Fibroblast of skin of abdomen (primary cell): ENCODE measurements at regions not wholly inside any gene's neighbourhood (a gene's known extent, or its start where the extent isn't known, plus 50 kb on each side); places are given as distances from the start of the nearest gene placed in this dataset.
A peak's percentile ranks its signal among the peaks of the same experiment; 100 is the strongest.
"Not testable (repeated sequence)": the region's sequence is repeated elsewhere in the genome, so short reads cannot be mapped to it uniquely, and the experiment has no call there.

Source experiments
- DNase-seq: peaks from one replicate; pipeline ENCODE4 v3.0.0-alpha.2; 2013

DNA sequence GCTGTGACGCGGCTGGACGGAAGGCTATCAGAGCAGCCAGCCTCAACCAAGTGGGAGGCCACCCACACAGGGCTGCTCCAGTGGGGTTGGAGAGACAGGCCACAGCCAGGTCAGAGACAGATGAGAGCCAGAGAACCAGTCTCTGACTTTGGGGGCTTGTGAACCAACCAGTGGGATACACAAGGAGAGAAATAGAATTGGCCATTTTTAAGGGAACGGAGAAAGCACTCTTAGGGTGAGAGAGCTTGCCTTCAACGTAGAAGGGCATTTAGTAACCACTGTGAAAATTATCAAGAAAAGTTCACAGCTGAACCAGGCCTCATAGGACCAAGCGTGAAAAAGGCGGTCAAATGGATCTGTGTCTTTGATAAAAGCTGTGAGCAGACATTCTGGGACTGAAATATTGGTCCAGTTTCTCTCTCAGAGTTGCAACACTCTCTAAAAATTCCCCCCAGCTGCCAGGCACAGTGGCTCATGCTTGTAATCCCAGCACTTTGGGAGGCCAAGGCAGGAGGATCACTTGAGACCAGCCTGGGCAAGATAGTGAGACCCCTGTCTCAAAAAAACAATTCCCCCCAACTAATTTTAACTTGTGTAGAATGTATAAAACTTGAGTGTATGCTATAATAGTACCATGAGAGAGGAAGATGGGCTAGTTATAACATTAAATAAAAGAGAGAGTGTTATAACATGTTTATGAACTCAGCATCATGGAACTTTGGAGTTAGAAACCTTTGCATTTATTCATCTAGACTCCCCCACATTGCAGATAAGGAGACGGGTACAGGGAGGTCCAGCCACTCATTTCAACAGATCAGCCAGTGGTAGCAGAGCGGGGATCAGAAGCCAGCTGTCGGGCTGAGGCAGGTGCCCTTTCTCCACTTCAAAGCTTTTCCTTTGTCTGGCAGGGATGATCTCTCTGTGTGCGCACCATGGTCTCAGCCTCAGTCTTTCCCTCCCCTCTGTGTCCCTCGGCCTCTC, 132.2 kb downstream of the NPIPB11 start:
- DNase-seq, result not testable (repeated sequence)

GRCh38 chr16:29273298-29274054, 133.0 kb downstream of the NPIPB11 start:
- DNase-seq, result peak; percentile 33

DNA sequence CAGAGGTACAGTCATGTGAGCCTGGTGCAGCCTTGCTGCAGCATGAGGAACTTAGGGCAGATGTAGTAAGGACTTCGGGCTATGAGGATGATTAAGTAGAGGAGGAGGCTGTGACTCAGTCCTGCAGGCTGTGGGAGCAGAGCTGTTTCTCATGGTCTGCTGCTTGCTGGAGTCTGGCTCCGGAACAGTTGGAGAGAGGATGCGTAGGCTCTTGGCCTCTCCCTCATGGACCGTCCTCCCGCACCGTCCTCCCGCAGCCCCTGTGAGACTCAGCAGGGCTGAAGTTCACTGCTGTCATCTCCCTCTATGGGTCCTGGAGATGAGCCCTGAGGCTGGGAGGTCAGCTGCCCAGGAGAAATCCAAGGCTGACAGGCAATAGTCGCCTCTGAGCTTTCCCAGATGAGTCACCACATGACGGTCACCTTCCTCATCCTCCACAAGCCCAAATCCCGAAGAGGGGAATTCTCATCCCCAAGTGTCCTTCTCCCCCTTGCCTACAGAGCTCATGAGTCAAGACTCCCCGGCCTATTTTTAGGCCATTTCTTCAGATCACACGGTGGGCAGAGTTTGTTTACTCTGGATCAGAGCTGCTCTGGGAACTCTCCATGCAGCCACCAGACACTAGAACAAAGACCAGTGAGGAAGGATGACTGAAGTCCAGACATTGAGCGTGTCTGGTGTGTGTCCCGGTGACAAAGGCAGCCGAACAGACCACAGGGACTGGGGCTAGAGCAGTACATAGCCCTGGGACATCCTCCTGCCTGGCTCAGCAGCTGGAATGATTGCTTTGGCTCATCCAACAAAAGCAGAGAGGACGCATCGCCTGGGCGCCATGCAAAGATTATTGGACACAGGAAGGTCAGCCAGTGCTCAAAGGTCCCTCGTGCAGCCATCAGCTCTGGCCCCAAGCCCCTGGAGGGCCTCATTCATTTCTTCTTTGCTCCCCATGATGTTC, 134.5 kb downstream of the NPIPB11 start:
- DNase-seq, result peak; percentile 73

- not testable (repeated sequence) for DNase-seq
Measured at GRCh38 chr16:29270923-29271322, 135.6 kb downstream of the NPIPB11 start.

DNA sequence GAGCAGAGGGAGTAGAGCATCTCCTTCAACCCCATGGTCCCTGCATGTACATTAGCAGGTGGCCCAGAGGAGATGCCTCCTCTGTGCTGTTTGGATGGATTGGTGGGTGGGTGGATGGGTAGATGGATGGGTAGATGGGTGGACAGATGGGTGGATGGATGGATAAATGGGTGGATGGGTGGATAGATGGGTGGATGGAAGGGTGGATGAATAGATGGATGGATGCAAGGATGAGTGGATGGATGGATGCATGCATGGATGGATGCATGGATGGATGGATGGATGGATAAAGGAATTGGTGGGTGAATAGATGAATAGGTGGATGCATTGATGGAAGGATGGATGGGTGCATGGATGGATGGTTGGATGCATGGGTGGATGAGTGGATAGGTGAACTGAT, 136.5 kb downstream of the NPIPB11 start:
- not testable (repeated sequence) for DNase-seq

GRCh38 chr16:29269192-29269811, 137.2 kb downstream of the NPIPB11 start:
- peak; percentile 90 for DNase-seq

- DNase-seq, result peak; percentile 33
Measured at GRCh38 chr16:29268785-29269191, 137.7 kb downstream of the NPIPB11 start.

- not testable (repeated sequence) for DNase-seq
Measured at GRCh38 chr16:29268348-29268747, 138.2 kb downstream of the NPIPB11 start.

GRCh38 chr16:29267891-29268290, 138.6 kb downstream of the NPIPB11 start:
- DNase-seq, result not testable (repeated sequence)

DNA sequence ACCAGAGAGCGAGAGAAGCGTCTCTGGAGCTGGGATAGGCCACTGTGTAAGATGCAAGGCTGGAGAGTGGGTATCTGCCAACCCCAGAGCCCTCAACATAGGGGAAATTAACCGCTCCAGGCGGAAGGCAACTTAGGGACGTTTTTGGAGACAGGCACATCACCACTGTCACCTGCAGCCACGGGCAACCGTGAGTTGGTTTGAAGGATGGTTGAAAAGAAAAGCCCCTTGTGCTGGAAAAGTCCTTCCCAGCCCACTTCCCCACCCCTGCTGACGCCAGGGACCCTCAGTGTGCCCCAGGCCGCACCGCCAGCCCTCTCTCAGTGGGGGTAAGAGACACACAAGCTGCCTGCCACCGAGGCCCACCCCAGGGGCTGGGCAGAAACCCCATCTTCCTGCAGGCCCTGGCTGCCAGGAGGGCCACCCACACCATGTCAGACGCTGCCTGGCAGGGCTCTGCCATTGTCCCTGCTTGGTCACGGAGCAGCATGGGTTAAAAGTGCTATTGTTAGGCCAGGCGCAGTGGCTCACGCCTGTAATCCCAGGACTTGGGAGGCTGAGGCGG, 139.4 kb downstream of the NPIPB11 start:
- DNase-seq, result not testable (repeated sequence)

GRCh38 chr16:29266612-29267011, 139.9 kb downstream of the NPIPB11 start:
- DNase-seq, result peak; percentile 67

GRCh38 chr16:29265255-29265853, 141.2 kb downstream of the NPIPB11 start:
- DNase-seq, result peak; percentile 96

DNA sequence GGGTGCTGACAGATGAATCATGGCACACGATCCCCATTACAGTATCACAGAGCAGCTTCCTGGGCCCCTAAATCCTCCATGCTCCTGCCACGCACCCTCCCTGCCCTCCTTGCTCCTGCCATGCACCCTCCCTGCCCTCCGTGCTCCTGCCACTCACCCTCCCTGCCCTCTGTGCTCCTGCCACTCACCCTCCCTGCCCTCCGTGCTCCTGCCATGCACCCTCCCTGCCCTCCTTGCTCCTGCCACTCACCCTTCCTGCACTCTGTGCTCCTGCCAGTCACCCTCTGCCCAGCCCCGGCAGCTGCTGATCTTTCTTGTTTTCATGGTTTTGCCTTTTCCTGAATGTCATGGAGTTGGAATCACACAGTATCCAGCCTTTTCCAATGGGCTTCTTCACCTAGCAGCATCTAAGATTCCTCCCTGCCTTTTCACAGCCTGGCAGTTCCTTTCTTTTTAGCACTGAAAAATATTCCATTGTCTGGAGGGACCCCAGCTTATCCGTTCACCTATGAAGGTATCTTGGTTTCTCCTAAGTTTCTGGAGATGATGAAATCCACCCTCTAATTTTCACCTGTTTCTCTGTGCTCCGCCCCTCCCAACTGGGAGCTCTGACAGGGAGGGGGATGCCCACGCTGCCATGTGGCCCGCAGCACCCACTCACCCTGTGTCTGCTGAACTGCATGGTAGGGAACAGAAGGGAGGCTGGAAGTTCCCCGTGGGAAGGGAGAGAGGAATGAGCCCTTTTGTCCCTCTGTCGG, 142.3 kb downstream of the NPIPB11 start:
- DNase-seq, result not testable (repeated sequence)

- DNase-seq, result not testable (repeated sequence)
Measured at GRCh38 chr16:29262725-29263124, 143.8 kb downstream of the NPIPB11 start.

- not testable (repeated sequence) for DNase-seq
Measured at GRCh38 chr16:29261427-29262248, 144.9 kb downstream of the NPIPB11 start.

- DNase-seq, result not testable (repeated sequence)
Measured at GRCh38 chr16:29260683-29261426, 145.7 kb downstream of the NPIPB11 start.

- not testable (repeated sequence) for DNase-seq
Measured at GRCh38 chr16:29259635-29260457, 146.7 kb downstream of the NPIPB11 start.
